ENCODE measurements at regions not wholly inside any gene's neighbourhood (a gene's known extent, or its start where the extent isn't known, plus 50 kb on each side); places are given as distances from the start of the nearest gene placed in this dataset.

DNA sequence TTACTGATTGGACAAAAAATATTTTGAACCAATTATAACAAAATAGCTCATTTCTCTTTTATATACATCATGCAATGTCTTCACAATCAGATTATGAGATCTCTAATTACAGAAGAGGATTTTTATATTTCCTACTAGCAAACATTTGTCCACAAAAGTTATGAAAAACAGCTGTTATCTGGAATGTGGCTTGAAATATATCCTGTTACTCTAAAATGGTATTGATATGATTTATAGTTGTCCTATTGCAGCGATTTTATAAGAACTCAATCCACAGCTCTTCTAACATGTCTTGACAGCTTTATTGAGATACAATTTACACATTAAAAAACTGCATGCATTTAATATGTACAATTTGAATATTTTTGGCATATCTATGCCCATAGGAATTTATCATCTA, 779.9 kb upstream of the ACO1 start:
- TF ChIP-seq, protein P1, sequence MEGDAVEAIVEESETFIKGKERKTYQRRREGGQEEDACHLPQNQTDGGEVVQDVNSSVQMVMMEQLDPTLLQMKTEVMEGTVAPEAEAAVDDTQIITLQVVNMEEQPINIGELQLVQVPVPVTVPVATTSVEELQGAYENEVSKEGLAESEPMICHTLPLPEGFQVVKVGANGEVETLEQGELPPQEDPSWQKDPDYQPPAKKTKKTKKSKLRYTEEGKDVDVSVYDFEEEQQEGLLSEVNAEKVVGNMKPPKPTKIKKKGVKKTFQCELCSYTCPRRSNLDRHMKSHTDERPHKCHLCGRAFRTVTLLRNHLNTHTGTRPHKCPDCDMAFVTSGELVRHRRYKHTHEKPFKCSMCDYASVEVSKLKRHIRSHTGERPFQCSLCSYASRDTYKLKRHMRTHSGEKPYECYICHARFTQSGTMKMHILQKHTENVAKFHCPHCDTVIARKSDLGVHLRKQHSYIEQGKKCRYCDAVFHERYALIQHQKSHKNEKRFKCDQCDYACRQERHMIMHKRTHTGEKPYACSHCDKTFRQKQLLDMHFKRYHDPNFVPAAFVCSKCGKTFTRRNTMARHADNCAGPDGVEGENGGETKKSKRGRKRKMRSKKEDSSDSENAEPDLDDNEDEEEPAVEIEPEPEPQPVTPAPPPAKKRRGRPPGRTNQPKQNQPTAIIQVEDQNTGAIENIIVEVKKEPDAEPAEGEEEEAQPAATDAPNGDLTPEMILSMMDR (IDR thresholded peaks at IDR 0.05; ENCODE audit: borderline replicate concordance, insufficient read depth, low read depth, low read length), result no peak
- no peak overlapping the region for H3K4me3 ChIP-seq (ENCODE audit: low read depth, low read length)

DNA sequence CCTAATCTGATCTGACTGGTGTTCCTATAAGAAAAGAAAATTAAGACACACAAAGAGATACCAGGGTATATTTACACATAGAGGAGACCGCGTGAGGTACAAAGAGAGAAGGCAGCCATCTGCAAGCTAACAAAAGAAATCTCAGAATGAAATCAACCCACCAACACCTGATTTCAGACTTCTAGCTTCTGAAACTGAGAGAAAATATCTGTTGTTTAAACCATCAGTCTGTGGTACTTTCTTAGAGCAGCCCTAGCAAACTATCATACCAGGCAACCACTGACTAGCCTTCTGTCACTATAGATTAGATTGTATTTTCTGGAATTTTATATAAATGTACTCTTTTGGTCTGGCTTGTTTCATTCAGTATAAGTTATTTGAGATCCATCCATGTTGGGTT, 779.3 kb upstream of the ACO1 start:
- no peak overlapping the region for H3K4me3 ChIP-seq (ENCODE audit: low read depth, low read length)
- TF ChIP-seq, protein P1 (IDR thresholded peaks at IDR 0.05; ENCODE audit: borderline replicate concordance, insufficient read depth, low read depth, low read length), result no peak

DNA sequence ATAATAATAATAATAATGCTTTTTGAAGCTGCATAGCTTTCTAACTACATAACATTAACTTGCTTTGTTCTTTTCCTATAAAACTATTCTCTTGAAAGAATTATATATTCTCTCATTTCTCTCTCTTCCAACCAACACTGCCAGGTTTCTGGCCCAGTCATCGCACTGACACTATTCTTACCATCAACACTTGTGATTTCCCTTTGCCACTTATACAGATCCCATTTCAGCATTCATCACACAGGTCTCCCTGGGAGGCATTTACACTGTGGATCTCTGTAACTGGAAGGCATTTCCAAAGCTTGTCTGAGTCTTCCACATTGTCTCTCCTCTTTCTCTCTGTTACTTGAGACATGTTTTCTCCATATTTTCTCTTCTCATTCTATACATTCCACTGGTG, 777.8 kb upstream of the ACO1 start:
- TF ChIP-seq, protein P1 (IDR thresholded peaks at IDR 0.05; ENCODE audit: borderline replicate concordance, insufficient read depth, low read depth, low read length), result no peak
- no peak overlapping the region for H3K4me3 ChIP-seq (ENCODE audit: low read depth, low read length)

DNA sequence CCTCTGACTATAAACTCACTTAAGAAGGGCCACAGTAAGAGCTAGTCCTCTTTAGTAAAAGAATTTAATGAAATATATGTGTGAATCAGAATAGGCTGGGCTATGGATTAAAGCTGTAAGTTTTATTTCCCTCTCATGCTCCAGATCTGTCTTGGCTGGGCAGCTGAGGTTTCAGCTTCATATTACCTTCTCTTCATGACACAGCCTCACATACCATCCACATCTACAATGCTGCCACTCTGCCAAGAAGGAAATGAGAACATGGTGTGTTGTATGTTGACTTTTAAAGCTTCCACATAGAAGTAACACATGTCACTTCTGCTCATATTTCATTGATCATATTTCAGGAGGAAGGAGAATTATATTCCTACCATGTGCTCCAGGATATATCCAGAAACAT, 776.0 kb upstream of the ACO1 start:
- no peak overlapping the region for H3K4me3 ChIP-seq (ENCODE audit: low read depth, low read length)
- TF ChIP-seq, protein P1 (IDR thresholded peaks at IDR 0.05; ENCODE audit: borderline replicate concordance, insufficient read depth, low read depth, low read length), result no peak

DNA sequence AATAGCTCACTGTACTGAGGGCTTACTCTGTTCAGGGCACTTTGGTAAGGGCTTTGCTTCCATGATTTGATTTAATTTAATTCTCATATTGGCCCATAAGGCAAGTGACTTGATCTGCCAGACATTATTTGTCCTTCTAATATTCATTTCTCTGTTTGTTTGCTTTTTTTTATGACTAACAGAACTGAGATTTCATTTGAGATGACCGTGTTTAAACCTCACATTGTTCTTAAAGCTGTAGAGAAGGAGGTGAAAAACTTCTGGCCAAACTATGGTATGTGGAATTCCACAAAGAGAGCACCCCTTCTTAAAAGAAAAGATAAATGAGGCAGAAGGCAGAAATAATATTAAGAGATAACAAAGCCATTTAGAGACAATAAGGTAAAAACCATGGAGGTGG, 775.6 kb upstream of the ACO1 start:
- H3K4me3 ChIP-seq (ENCODE audit: low read depth, low read length), result no peak overlapping the region
- TF ChIP-seq, protein P1 (IDR thresholded peaks at IDR 0.05; ENCODE audit: borderline replicate concordance, insufficient read depth, low read depth, low read length), result no peak

DNA sequence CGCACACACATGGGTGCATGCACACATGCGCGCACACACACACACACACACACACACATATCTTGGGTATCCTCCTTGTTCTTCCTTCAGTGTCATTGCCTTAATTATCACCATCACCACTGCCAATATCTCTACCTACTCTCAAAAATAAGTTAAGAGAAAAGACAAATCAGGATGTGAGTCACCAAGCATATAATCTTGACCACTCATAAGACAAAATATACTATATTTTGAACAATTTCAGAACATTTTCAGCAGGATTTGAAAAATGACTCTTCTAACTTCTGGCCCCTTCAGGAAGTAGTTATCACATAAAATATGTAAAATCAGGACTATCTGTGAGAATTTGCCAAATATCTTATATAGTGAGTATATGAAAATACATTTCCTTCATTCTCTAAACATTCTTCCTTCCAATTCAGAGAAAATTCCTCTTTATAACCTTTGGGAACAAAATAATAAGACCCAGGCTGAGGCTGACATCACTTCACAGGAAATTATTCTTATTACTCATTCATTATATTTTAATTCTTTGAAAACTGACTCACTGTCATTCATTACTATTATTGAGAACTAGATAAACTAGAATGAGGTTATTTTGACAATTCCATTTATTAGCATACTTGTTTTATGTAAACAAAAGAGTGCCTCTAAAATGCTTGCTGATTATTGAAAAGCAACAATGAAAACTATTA, 772.0 kb upstream of the ACO1 start:
- TF ChIP-seq, protein P1 (IDR thresholded peaks at IDR 0.05; ENCODE audit: borderline replicate concordance, insufficient read depth, low read depth, low read length), result no peak
- no peak overlapping the region for H3K4me3 ChIP-seq (ENCODE audit: low read depth, low read length)

DNA sequence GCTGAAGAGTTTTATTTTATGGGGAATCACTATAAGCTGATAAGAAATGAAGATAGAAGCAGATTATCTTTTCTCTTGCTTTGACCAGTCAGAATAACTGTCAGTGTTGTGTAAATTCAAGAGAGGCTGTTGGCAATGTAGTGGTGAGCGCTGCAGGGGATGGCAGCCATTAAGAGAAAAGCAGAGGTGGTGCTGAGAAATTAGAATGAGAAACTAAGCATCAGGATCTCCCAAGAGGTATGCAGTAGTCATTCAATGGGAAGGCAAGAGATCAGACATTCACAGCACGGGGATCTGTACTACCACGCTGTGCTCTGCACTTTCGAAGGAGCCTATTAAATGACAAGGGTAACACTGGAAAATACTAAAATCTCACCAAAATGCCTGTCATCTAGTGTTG, 768.5 kb upstream of the ACO1 start:
- TF ChIP-seq, protein P1 (IDR thresholded peaks at IDR 0.05; ENCODE audit: borderline replicate concordance, insufficient read depth, low read depth, low read length), result no peak
- H3K4me3 ChIP-seq (ENCODE audit: low read depth, low read length), result no peak overlapping the region

Data from GM12875 (cell line).